HG03565 (cell line): ENCODE measurements at regions not wholly inside any gene's neighbourhood (a gene's known extent, or its start where the extent isn't known, plus 50 kb on each side); places are given as distances from the start of the nearest gene placed in this dataset.

Experiments
- ATAC-seq: cut with Tn5 transposase; IDR thresholded peaks from one replicate; pipeline ENCODE4 v1.9.1; 2021; ENCODE audit warnings: mild to moderate bottlenecking, moderate library complexity; ENCODE audit not compliant: unreplicated experiment

- ATAC-seq = no peak
These were observed 502.2 kb downstream of the MAFB start for GRCh38 chr20:40186826-40187225.

- ATAC-seq = no peak
These were observed 507.4 kb downstream of the MAFB start for GRCh38 chr20:40181676-40182075.

GRCh38 chr20:40176098-40176841, 512.8 kb downstream of the MAFB start:
- ATAC-seq = no peak

- ATAC-seq = no peak
These were observed 513.7 kb downstream of the MAFB start for GRCh38 chr20:40175296-40175695.

GRCh38 chr20:40173872-40174271, 515.2 kb downstream of the MAFB start:
- ATAC-seq = no peak

- ATAC-seq = no peak
These were observed 519.9 kb downstream of the MAFB start for GRCh38 chr20:40168981-40169620.

GRCh38 chr20:40161391-40161790, 527.6 kb downstream of the MAFB start:
- no peak for ATAC-seq

GRCh38 chr20:40160097-40160550, 528.9 kb downstream of the MAFB start:
- ATAC-seq = peak; percentile 36

GRCh38 chr20:40159276-40159675, 529.8 kb downstream of the MAFB start:
- ATAC-seq = no peak

- peak; percentile 81 for ATAC-seq
These were observed 532.3 kb downstream of the MAFB start for GRCh38 chr20:40156600-40157317.

GRCh38 chr20:40154514-40154913, 534.5 kb downstream of the MAFB start:
- no peak for ATAC-seq

GRCh38 chr20:40148886-40149285, 540.1 kb downstream of the MAFB start:
- no peak for ATAC-seq

GRCh38 chr20:40146071-40146470, 543.0 kb downstream of the MAFB start:
- no peak for ATAC-seq

- ATAC-seq = no peak
These were observed 544.5 kb downstream of the MAFB start for GRCh38 chr20:40144581-40144980.

GRCh38 chr20:40134176-40134575, 554.9 kb downstream of the MAFB start:
- no peak for ATAC-seq

- ATAC-seq = no peak
These were observed 568.2 kb downstream of the MAFB start for GRCh38 chr20:40120827-40121226.

GRCh38 chr20:40111282-40111681, 577.8 kb downstream of the MAFB start:
- no peak for ATAC-seq

GRCh38 chr20:40110311-40110831, 578.7 kb downstream of the MAFB start:
- ATAC-seq = no peak

GRCh38 chr20:40109136-40109535, 579.9 kb downstream of the MAFB start:
- no peak for ATAC-seq

- ATAC-seq = no peak
These were observed 580.7 kb downstream of the MAFB start for GRCh38 chr20:40108321-40108720.

- ATAC-seq = no peak
These were observed 584.1 kb downstream of the MAFB start for GRCh38 chr20:40104959-40105358.

GRCh38 chr20:40103420-40103819, 585.6 kb downstream of the MAFB start:
- ATAC-seq = no peak
